Neural progenitor cell (in vitro differentiated cells): ENCODE measurements at regions not wholly inside any gene's neighbourhood (a gene's known extent, or its start where the extent isn't known, plus 50 kb on each side); places are given as distances from the start of the nearest gene placed in this dataset.

ENCODE experiments used
- DNase-seq: peaks from one replicate; pipeline ENCODE4 v3.0.0-alpha.2; 2016; ENCODE audit warnings: low spot score
- H2AFZ ChIP-seq: fragments of 200-600 bp; sonication (generic); replicated peaks from 2 replicates; pipeline ENCODE4 v1.6.1; 2016; ENCODE audit warnings: antibody characterized with exemption
- H3F3A ChIP-seq: fragments of 200-600 bp; sonication (generic); 2 replicates; pipeline ENCODE4 v1.6.1; 2016; ENCODE audit warnings: antibody characterized with exemption, low read depth
- H3K27ac ChIP-seq: fragments of 200-600 bp; sonication (generic); 2 replicates; pipeline ENCODE4 v1.5.1; 2016; ENCODE audit warnings: mild to moderate bottlenecking
- H3K27me3 ChIP-seq: fragments of 200-600 bp; sonication (generic); 2 replicates; pipeline ENCODE4 v1.6.1; 2016; ENCODE audit warnings: mild to moderate bottlenecking, moderate library complexity
- H3K36me3 ChIP-seq: fragments of 200-600 bp; sonication (generic); 2 replicates; pipeline ENCODE4 v1.5.1; 2016
- H3K4me1 ChIP-seq: fragments of 200-600 bp; sonication (generic); 2 replicates; pipeline ENCODE4 v1.6.1; 2016; ENCODE audit warnings: mixed run types
- H3K4me2 ChIP-seq: fragments of 200-600 bp; sonication (generic); 2 replicates; pipeline ENCODE4 v1.6.1; 2016
- H3K4me3 ChIP-seq: fragments of 200-600 bp; sonication (generic); 2 replicates; pipeline ENCODE4 v1.5.1; 2016
- H3K79me2 ChIP-seq: fragments of 200-600 bp; sonication (generic); 2 replicates; pipeline ENCODE4 v1.6.1; 2016; ENCODE audit warnings: low read depth
- H3K9ac ChIP-seq: fragments of 200-600 bp; sonication (generic); 2 replicates; pipeline ENCODE4 v1.6.1; 2016
- H3K9me3 ChIP-seq: fragments of 200-600 bp; sonication (generic); 2 replicates; pipeline ENCODE4 v1.5.1; 2016; ENCODE audit warnings: low read depth
- H4K20me1 ChIP-seq: fragments of 200-600 bp; sonication (generic); 2 replicates; pipeline ENCODE4 v1.6.1; 2016; ENCODE audit warnings: low read depth
- H3K27ac Mint-ChIP-seq: 3 replicates; pipeline ENCODE4 v1.8.0; 2021; ENCODE audit warnings: mixed read lengths
- H3K27me3 Mint-ChIP-seq: 2 replicates; pipeline ENCODE4 v1.8.0; 2022; ENCODE audit warnings: low read depth, mild to moderate bottlenecking, inconsistent platforms, moderate library complexity, mixed read lengths; ENCODE audit not compliant: insufficient read depth
- H3K36me3 Mint-ChIP-seq: 3 replicates; pipeline ENCODE4 v1.8.0; 2021; ENCODE audit warnings: mixed read lengths
- H3K4me1 Mint-ChIP-seq: 3 replicates; pipeline ENCODE4 v1.8.0; 2021; ENCODE audit warnings: mixed read lengths
- H3K4me3 Mint-ChIP-seq: 3 replicates; pipeline ENCODE4 v1.8.0; 2021; ENCODE audit warnings: mild to moderate bottlenecking, moderate library complexity, mixed read lengths
- H3K9me3 Mint-ChIP-seq: 3 replicates; pipeline ENCODE4 v1.8.0; 2020; ENCODE audit warnings: mixed read lengths
- EZH2 ChIP-seq: fragments of 200-600 bp; sonication (generic); IDR thresholded peaks from 2 replicates; pipeline ENCODE4 v1.6.1; 2017; ENCODE audit warnings: antibody characterized with exemption, mild to moderate bottlenecking, moderate library complexity
- EZH2phosphoT487 ChIP-seq: fragments of 200-600 bp; sonication (generic); IDR thresholded peaks from 2 replicates; pipeline ENCODE4 v1.6.1; 2017; ENCODE audit warnings: antibody characterized with exemption
- TF ChIP-seq, protein P1 (sequence below): fragments of 200-600 bp; sonication (generic); IDR thresholded peaks from 2 replicates; pipeline ENCODE4 v1.5.1; 2017; ENCODE audit warnings: antibody characterized with exemption, mild to moderate bottlenecking

DNA sequence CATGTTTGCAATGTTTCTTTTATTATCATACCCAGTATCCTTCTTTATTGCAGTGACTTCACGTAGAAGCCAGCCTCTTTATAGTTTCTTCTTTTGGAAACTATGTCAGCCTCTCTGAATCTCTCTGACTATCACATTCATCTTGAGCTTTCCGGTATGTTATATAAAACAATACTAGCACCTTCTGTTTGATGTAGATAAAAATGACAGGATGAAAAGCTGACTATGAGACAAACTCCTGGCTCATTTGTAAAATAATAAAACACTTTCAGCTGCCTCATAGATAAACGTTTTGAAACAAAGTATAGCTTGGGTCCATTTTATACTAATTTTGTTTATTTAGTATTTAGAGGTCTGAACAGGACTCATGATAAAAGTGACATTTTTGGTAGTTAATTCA lies 1145.4 kb upstream of the NUDT12 start:
- Histone ChIP-seq H3K27me3 (no peaks in the 10 kb centered on the region), H3K27ac (no peak overlapping the region), H3K9me3 (no peaks in the 10 kb centered on the region), H3K4me1 (no peaks in the 10 kb centered on the region), H4K20me1 (no peaks in the 10 kb centered on the region), H3K9ac (no peak overlapping the region), H3F3A (no peaks in the 10 kb centered on the region), H3K79me2 (no peaks in the 10 kb centered on the region), H2AFZ (no peak overlapping the region), H3K36me3 (no peaks in the 10 kb centered on the region), H3K4me3 (no peak overlapping the region), H3K4me2 (no peak overlapping the region)
- Mint-ChIP-seq H3K4me3 (no peak overlapping the region), H3K4me1 (no peaks in the 10 kb centered on the region), H3K9me3 (peaks cover 10% of the 10 kb centered on the region), H3K27ac (no peak overlapping the region), H3K27me3 (peaks cover 1% of the 10 kb centered on the region), H3K36me3 (peaks cover 3% of the 10 kb centered on the region)
- no peak for DNase-seq
- no peak for TF ChIP-seq EZH2
- TF ChIP-seq, protein P1, sequence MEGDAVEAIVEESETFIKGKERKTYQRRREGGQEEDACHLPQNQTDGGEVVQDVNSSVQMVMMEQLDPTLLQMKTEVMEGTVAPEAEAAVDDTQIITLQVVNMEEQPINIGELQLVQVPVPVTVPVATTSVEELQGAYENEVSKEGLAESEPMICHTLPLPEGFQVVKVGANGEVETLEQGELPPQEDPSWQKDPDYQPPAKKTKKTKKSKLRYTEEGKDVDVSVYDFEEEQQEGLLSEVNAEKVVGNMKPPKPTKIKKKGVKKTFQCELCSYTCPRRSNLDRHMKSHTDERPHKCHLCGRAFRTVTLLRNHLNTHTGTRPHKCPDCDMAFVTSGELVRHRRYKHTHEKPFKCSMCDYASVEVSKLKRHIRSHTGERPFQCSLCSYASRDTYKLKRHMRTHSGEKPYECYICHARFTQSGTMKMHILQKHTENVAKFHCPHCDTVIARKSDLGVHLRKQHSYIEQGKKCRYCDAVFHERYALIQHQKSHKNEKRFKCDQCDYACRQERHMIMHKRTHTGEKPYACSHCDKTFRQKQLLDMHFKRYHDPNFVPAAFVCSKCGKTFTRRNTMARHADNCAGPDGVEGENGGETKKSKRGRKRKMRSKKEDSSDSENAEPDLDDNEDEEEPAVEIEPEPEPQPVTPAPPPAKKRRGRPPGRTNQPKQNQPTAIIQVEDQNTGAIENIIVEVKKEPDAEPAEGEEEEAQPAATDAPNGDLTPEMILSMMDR, result no peak
- no peak for TF ChIP-seq EZH2phosphoT487

DNA sequence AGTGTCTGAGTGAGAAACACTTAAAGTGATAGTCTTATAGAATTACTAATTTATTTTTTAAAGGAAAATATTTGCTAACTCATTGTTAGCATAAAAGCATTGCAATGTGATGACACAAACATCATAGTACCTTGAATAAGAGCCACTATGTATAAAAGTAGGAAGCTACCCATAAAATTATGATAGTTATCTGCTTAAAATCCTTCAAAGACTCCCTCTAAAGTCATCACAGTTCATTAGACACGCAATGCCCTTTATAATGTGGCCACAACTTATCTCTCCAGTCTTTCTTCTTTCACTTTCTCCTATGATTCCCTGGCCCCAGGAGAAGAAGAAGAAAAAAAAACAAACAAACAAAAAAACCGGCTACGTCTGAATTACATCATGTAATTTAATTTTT lies 1144.0 kb upstream of the NUDT12 start:
- no peak overlapping the region for H3K4me3 Mint-ChIP-seq
- Histone ChIP-seq H3K4me1 (no peaks in the 10 kb centered on the region), H3K27me3 (no peaks in the 10 kb centered on the region), H3K36me3 (no peaks in the 10 kb centered on the region), H3K27ac (no peak overlapping the region), H3K79me2 (no peaks in the 10 kb centered on the region), H3F3A (no peaks in the 10 kb centered on the region), H4K20me1 (no peaks in the 10 kb centered on the region), H3K9ac (no peak overlapping the region), H3K4me3 (no peak overlapping the region), H2AFZ (no peak overlapping the region), H3K9me3 (no peaks in the 10 kb centered on the region), H3K4me2 (no peak overlapping the region)
- no peaks in the 10 kb centered on the region for H3K4me1 Mint-ChIP-seq
- peaks cover 7% of the 10 kb centered on the region for H3K9me3 Mint-ChIP-seq
- TF ChIP-seq, protein P1, result no peak
- no peak for TF ChIP-seq EZH2phosphoT487
- no peak for TF ChIP-seq EZH2
- DNase-seq, result no peak
- H3K36me3 Mint-ChIP-seq, result peaks cover 3% of the 10 kb centered on the region
- H3K27me3 Mint-ChIP-seq, result peaks cover 2% of the 10 kb centered on the region
- no peak overlapping the region for H3K27ac Mint-ChIP-seq

DNA sequence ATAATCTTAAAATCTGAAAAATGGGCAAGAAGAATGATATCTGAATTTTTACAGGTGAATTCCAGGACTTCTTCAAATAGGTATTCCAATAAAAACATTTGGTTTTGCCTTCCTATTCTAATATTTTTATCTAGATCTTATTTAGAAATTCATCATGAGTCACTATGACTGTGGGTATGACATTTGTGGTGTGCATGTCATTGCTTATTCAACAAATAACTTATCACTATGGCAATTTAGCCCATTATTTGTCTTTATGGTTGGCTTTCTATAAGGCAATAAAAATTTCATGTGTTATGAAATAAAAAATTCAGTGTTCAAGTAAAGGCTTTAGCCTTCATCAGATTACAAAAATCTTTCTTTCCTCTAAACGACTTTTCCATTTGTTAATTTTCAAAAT lies 1139.6 kb upstream of the NUDT12 start:
- H3K9me3 ChIP-seq, result no peaks in the 10 kb centered on the region
- Mint-ChIP-seq H3K36me3 (no peaks in the 10 kb centered on the region), H3K27ac (no peak overlapping the region), H3K4me3 (no peak overlapping the region), H3K9me3 (peaks cover 19% of the 10 kb centered on the region), H3K4me1 (no peaks in the 10 kb centered on the region), H3K27me3 (peaks cover 2% of the 10 kb centered on the region)
- no peaks in the 10 kb centered on the region for H3F3A ChIP-seq
- H3K4me2 ChIP-seq, result no peak overlapping the region
- no peak for DNase-seq
- H3K36me3 ChIP-seq, result no peaks in the 10 kb centered on the region
- TF ChIP-seq EZH2 (no peak), EZH2phosphoT487 (no peak)
- TF ChIP-seq, protein P1, result no peak
- no peak overlapping the region for H3K27ac ChIP-seq
- no peaks in the 10 kb centered on the region for H3K4me1 ChIP-seq
- H3K79me2 ChIP-seq, result no peaks in the 10 kb centered on the region
- H3K4me3 ChIP-seq, result no peak overlapping the region
- H3K27me3 ChIP-seq, result no peaks in the 10 kb centered on the region
- no peaks in the 10 kb centered on the region for H4K20me1 ChIP-seq
- no peak overlapping the region for H3K9ac ChIP-seq
- H2AFZ ChIP-seq, result no peak overlapping the region
